ENCODE measurements at regions not wholly inside any gene's neighbourhood (a gene's known extent, or its start where the extent isn't known, plus 50 kb on each side); places are given as distances from the start of the nearest gene placed in this dataset.

DNA sequence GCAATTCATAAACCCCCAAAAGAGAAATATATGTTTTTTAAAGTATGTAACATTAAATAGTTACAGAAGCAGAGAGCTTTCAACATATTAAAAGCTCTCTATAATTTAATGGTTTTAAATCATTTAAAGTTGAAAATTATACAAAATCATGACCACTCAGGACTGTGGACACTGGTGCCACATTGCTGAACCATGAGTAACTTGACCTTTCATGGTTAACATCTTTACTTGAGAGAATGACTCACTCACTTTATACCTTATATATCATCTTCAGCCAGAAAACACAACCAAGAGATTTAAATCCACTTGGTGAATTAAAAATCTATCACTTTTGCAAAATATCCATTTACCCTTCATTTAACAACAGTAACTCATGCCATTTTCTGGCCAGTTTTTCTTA lies 584.3 kb upstream of the SMIM31 start:
- no peaks in the 10 kb centered on the region for H3K4me1 ChIP-seq (ENCODE audit: control insufficient read depth, insufficient read depth, low read length, unreplicated experiment)
- H2AFZ ChIP-seq (ENCODE audit: low read length, unreplicated experiment), result no peak overlapping the region
- H3K36me3 ChIP-seq (ENCODE audit: insufficient read depth, low read length), result no peaks in the 10 kb centered on the region
- H3K27me3 ChIP-seq (ENCODE audit: insufficient read depth, low read length), result no peaks in the 10 kb centered on the region
- H3K4me3 ChIP-seq (ENCODE audit: low read depth, low read length), result no peak overlapping the region
- H3K79me2 ChIP-seq (ENCODE audit: control insufficient read depth, insufficient read depth, low read length, unreplicated experiment), result no peaks in the 10 kb centered on the region
- no peak overlapping the region for H3K27ac ChIP-seq (ENCODE audit: low read depth, low read length)

DNA sequence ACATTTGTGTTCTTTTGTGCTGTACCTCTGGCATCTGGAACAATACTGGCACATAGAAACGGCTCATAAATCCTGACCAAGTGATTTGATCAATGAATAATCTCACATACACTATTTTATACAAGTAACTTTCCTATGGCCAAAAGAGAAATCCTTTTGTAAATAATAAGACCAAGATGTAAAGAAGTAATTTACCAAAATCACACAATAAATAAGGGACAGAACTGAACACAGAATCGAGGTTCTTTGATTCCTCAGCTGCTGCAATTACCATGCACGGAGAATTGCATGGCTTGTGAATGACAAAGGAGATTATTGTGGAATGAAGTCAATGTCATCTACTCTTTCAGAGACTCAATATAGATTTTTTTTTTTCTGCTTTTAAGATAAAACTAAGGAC lies 576.8 kb upstream of the SMIM31 start:
- Histone ChIP-seq H3K4me1 (ENCODE audit: control insufficient read depth, insufficient read depth, low read length, unreplicated experiment) (no peaks in the 10 kb centered on the region), H3K27me3 (ENCODE audit: insufficient read depth, low read length) (no peaks in the 10 kb centered on the region), H3K4me3 (ENCODE audit: low read depth, low read length) (no peak overlapping the region), H3K27ac (ENCODE audit: low read depth, low read length) (no peak overlapping the region), H3K79me2 (ENCODE audit: control insufficient read depth, insufficient read depth, low read length, unreplicated experiment) (no peaks in the 10 kb centered on the region), H3K36me3 (ENCODE audit: insufficient read depth, low read length) (no peaks in the 10 kb centered on the region), H2AFZ (ENCODE audit: low read length, unreplicated experiment) (no peak overlapping the region)

DNA sequence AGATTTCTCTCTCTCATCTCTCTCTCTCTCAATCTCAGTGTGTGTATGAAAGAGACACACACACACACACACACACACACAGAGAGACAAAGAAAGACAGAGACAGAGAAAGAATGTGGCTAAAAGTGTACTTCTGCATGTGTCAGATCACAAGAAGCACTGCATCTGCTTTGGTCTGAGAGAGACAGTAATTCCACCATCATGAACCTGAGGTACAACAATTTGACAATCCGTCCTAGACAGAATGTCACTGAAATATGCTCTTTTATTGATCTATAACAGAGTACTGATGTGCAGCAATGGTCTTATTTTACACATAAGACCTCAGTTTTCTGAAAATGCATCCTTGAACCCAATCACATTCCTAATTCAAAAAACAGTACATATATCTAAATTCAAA lies 576.2 kb upstream of the SMIM31 start:
- Histone ChIP-seq H3K4me3 (ENCODE audit: low read depth, low read length) (no peak overlapping the region), H2AFZ (ENCODE audit: low read length, unreplicated experiment) (no peak overlapping the region), H3K79me2 (ENCODE audit: control insufficient read depth, insufficient read depth, low read length, unreplicated experiment) (no peaks in the 10 kb centered on the region), H3K27ac (ENCODE audit: low read depth, low read length) (no peak overlapping the region), H3K27me3 (ENCODE audit: insufficient read depth, low read length) (no peaks in the 10 kb centered on the region), H3K4me1 (ENCODE audit: control insufficient read depth, insufficient read depth, low read length, unreplicated experiment) (no peaks in the 10 kb centered on the region), H3K36me3 (ENCODE audit: insufficient read depth, low read length) (no peaks in the 10 kb centered on the region)

DNA sequence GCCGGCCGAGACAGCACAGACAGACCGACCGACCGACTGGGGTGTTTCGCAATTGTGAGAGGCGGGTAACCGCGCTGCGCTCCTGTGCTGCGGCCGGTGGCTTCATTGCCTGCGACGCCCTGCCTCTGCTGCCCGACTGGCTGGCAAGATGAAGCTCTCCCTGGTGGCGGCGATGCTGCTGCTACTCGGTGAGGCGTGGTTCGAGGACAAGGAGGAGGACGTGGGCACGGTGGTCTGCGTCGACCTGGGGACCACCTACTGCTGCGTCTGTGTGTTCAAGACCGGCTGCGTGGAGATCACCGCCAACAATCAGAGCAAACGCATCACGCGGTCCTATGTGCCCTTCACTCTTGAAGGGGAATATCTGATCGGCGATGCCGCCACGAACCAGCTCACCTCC lies 565.7 kb upstream of the SMIM31 start:
- H2AFZ ChIP-seq (ENCODE audit: low read length, unreplicated experiment), result no peak overlapping the region
- H3K36me3 ChIP-seq (ENCODE audit: insufficient read depth, low read length), result no peaks in the 10 kb centered on the region
- H3K27me3 ChIP-seq (ENCODE audit: insufficient read depth, low read length), result no peaks in the 10 kb centered on the region
- H3K27ac ChIP-seq (ENCODE audit: low read depth, low read length), result no peak overlapping the region
- no peak overlapping the region for H3K4me3 ChIP-seq (ENCODE audit: low read depth, low read length)
- no peaks in the 10 kb centered on the region for H3K4me1 ChIP-seq (ENCODE audit: control insufficient read depth, insufficient read depth, low read length, unreplicated experiment)
- no peaks in the 10 kb centered on the region for H3K79me2 ChIP-seq (ENCODE audit: control insufficient read depth, insufficient read depth, low read length, unreplicated experiment)

DNA sequence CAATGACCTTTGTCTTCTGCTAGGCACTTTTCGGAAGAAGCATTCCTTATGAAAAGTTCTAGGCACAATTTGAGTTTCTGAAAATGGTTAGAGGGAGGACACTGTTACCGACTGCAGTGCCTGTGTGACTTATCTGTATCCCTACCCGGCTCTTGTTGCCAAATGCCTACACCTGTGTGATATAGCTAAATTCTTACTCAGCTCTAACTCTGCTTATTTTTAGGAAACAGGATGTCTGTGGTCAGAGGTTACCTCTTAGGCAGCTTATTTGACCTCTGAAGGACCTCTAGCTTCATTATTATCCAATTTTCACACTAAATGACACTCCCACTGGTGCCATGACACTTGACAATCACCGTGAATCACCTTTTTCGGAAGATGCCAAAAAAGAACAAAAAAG lies 561.1 kb upstream of the SMIM31 start:
- H3K27ac ChIP-seq (ENCODE audit: low read depth, low read length), result no peak overlapping the region
- H3K79me2 ChIP-seq (ENCODE audit: control insufficient read depth, insufficient read depth, low read length, unreplicated experiment), result no peaks in the 10 kb centered on the region
- H3K4me3 ChIP-seq (ENCODE audit: low read depth, low read length), result no peak overlapping the region
- H3K36me3 ChIP-seq (ENCODE audit: insufficient read depth, low read length), result no peaks in the 10 kb centered on the region
- H3K27me3 ChIP-seq (ENCODE audit: insufficient read depth, low read length), result no peaks in the 10 kb centered on the region
- no peak overlapping the region for H2AFZ ChIP-seq (ENCODE audit: low read length, unreplicated experiment)
- H3K4me1 ChIP-seq (ENCODE audit: control insufficient read depth, insufficient read depth, low read length, unreplicated experiment), result no peaks in the 10 kb centered on the region

DNA sequence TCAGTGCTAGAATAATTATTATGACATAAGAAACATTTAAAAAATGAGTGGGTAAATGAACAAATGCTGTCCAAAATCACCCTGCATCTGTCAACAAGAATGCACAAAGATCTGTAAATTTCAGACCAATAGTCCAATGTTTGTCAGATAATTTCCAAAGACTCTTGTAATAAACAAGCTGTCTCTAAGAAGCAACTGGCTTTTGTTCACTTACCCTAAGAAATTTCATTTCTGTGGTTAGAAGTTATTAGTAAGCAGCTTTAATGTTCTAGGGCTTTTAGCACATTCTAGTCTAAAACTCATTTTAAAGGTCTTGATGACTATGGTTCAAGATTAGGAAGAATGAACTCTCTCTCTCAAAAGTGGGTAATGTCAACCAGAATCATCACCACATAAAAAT lies 560.3 kb upstream of the SMIM31 start:
- Histone ChIP-seq H2AFZ (ENCODE audit: low read length, unreplicated experiment) (no peak overlapping the region), H3K36me3 (ENCODE audit: insufficient read depth, low read length) (no peaks in the 10 kb centered on the region), H3K4me3 (ENCODE audit: low read depth, low read length) (no peak overlapping the region), H3K27me3 (ENCODE audit: insufficient read depth, low read length) (no peaks in the 10 kb centered on the region), H3K4me1 (ENCODE audit: control insufficient read depth, insufficient read depth, low read length, unreplicated experiment) (no peaks in the 10 kb centered on the region), H3K27ac (ENCODE audit: low read depth, low read length) (no peak overlapping the region), H3K79me2 (ENCODE audit: control insufficient read depth, insufficient read depth, low read length, unreplicated experiment) (no peaks in the 10 kb centered on the region)

DNA sequence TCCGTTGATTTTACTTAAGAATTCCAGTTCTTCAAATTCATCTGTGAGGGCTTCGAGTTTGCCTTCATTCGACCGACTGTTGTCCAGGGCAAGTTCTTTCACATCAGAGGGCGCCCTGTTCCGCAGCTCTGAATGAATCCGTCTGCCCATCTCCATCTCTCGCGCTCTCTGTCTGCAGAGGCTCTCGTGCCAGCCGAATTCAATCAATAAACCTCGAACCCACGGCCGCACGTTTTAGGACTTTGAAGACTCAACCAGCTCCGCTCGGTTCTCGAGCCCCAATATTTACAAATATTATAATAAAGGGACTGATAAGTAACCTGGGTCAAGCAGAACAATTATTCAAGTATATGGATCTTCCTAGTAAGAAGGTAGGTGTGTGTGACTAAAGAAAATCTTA lies 556.4 kb upstream of the SMIM31 start:
- Histone ChIP-seq H3K4me3 (ENCODE audit: low read depth, low read length) (no peak overlapping the region), H2AFZ (ENCODE audit: low read length, unreplicated experiment) (no peak overlapping the region), H3K79me2 (ENCODE audit: control insufficient read depth, insufficient read depth, low read length, unreplicated experiment) (no peaks in the 10 kb centered on the region), H3K27me3 (ENCODE audit: insufficient read depth, low read length) (no peaks in the 10 kb centered on the region), H3K27ac (ENCODE audit: low read depth, low read length) (no peak overlapping the region), H3K36me3 (ENCODE audit: insufficient read depth, low read length) (no peaks in the 10 kb centered on the region), H3K4me1 (ENCODE audit: control insufficient read depth, insufficient read depth, low read length, unreplicated experiment) (no peaks in the 10 kb centered on the region)

DNA sequence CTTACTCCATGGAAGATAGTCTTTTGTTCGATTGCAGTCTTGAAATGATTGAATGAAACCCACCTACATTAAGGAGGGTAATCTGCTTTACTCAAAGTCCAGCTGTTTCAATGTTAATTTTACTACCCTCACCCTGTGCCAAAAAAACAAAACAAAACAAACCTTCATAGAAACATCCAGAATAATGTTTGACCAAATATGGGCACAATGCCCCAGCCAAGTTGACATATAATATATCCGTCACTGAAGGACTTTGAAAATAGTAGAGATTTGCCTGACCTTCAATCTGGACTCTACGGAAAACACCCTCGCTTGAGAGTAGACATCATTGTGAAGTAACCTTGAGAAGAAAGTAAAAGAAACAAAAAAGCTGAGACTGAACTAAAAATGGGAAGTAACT lies 550.5 kb upstream of the SMIM31 start:
- Histone ChIP-seq H3K27ac (ENCODE audit: low read depth, low read length) (peak overlapping the region; percentile 55), H3K79me2 (ENCODE audit: control insufficient read depth, insufficient read depth, low read length, unreplicated experiment) (no peaks in the 10 kb centered on the region), H3K36me3 (ENCODE audit: insufficient read depth, low read length) (no peaks in the 10 kb centered on the region), H3K4me1 (ENCODE audit: control insufficient read depth, insufficient read depth, low read length, unreplicated experiment) (no peaks in the 10 kb centered on the region), H3K27me3 (ENCODE audit: insufficient read depth, low read length) (no peaks in the 10 kb centered on the region), H2AFZ (ENCODE audit: low read length, unreplicated experiment) (no peak overlapping the region), H3K4me3 (ENCODE audit: low read depth, low read length) (no peak overlapping the region)

DNA sequence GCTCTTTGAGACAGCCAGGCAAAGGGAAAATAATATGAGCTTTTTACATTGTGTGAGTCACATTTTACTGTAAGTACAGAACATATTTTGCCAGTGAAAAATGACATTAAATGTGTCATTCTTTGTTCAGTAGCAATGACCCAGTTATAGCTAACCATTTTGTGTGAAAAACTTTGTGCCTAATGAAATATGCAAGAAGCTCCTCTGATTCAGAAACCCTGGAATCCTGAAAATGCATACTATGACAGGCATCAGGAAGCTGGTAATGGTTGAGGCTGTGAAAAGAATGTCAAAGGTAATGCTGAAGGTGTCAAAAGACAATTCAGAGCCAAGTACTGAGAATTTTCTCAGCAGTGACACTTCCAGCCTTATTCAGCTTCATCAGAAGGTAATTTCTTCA lies 549.5 kb upstream of the SMIM31 start:
- Histone ChIP-seq H3K4me1 (ENCODE audit: control insufficient read depth, insufficient read depth, low read length, unreplicated experiment) (no peaks in the 10 kb centered on the region), H2AFZ (ENCODE audit: low read length, unreplicated experiment) (no peak overlapping the region), H3K27me3 (ENCODE audit: insufficient read depth, low read length) (no peaks in the 10 kb centered on the region), H3K4me3 (ENCODE audit: low read depth, low read length) (no peak overlapping the region), H3K36me3 (ENCODE audit: insufficient read depth, low read length) (no peaks in the 10 kb centered on the region), H3K79me2 (ENCODE audit: control insufficient read depth, insufficient read depth, low read length, unreplicated experiment) (no peaks in the 10 kb centered on the region), H3K27ac (ENCODE audit: low read depth, low read length) (peak overlapping the region; percentile 55)

DNA sequence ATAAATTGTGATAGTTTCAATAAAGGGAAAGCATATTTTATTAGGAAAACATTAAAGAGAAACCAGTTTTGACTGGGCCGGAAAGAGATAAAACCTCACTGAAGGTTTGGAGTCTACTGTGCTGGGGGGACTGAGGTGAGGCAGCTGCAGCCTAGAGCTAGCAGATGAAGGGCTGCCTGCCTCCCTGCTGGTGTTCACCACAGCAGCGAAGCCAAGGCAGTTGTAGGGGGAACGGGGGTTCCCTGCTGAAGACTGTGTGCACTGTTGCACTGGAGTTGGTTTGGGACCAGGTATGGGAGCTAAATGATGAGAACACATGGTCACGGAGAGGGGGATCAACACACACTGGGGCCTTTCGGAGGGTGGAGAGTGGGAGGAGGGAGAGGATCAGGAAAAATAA lies 546.5 kb upstream of the SMIM31 start:
- Histone ChIP-seq H2AFZ (ENCODE audit: low read length, unreplicated experiment) (no peak overlapping the region), H3K27ac (ENCODE audit: low read depth, low read length) (no peak overlapping the region), H3K4me3 (ENCODE audit: low read depth, low read length) (no peak overlapping the region), H3K4me1 (ENCODE audit: control insufficient read depth, insufficient read depth, low read length, unreplicated experiment) (no peaks in the 10 kb centered on the region), H3K36me3 (ENCODE audit: insufficient read depth, low read length) (no peaks in the 10 kb centered on the region), H3K27me3 (ENCODE audit: insufficient read depth, low read length) (no peaks in the 10 kb centered on the region), H3K79me2 (ENCODE audit: control insufficient read depth, insufficient read depth, low read length, unreplicated experiment) (no peaks in the 10 kb centered on the region)

DNA sequence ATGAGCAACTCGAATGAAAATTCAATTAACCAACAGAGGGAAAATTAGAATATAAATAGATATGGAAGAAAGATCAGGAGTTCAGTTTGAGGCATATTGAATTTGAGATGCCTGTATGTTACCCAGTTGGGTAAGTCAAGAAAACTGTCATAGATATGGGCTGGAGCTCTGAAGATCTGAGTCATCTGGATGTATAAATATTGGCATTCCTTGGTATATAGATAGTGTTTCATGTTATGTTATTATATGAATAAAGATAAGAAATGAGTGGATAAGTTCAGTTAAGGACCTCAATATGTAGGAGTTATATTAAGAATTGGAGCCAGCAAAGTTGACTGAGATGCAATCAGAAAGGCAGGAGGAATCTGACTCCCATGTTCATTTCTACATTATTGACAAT lies 543.6 kb upstream of the SMIM31 start:
- Histone ChIP-seq H3K27ac (ENCODE audit: low read depth, low read length) (no peak overlapping the region), H3K36me3 (ENCODE audit: insufficient read depth, low read length) (no peaks in the 10 kb centered on the region), H3K4me1 (ENCODE audit: control insufficient read depth, insufficient read depth, low read length, unreplicated experiment) (no peaks in the 10 kb centered on the region), H3K4me3 (ENCODE audit: low read depth, low read length) (no peak overlapping the region), H3K79me2 (ENCODE audit: control insufficient read depth, insufficient read depth, low read length, unreplicated experiment) (no peaks in the 10 kb centered on the region), H2AFZ (ENCODE audit: low read length, unreplicated experiment) (no peak overlapping the region), H3K27me3 (ENCODE audit: insufficient read depth, low read length) (no peaks in the 10 kb centered on the region)

DNA sequence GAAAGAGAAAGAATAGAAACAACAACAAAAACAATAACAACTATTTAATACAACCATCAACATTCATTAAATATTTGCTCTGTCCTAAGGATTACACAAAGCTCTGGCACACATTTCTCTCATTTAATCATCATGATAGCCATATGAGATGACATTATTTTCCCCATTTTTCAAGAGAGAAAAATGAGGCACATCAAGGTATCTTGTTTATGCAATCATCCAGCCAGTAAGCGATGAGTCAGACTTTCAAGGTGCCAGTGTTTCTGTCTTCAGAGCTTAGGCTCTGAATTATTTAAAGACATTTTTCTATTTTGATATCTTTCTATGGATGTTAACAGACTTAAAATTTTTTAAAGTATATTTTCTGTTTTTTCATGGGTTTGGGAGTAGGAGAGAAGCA lies 541.8 kb upstream of the SMIM31 start:
- Histone ChIP-seq H3K36me3 (ENCODE audit: insufficient read depth, low read length) (no peaks in the 10 kb centered on the region), H3K4me1 (ENCODE audit: control insufficient read depth, insufficient read depth, low read length, unreplicated experiment) (no peaks in the 10 kb centered on the region), H3K79me2 (ENCODE audit: control insufficient read depth, insufficient read depth, low read length, unreplicated experiment) (no peaks in the 10 kb centered on the region), H3K27ac (ENCODE audit: low read depth, low read length) (no peak overlapping the region), H3K4me3 (ENCODE audit: low read depth, low read length) (no peak overlapping the region), H3K27me3 (ENCODE audit: insufficient read depth, low read length) (no peaks in the 10 kb centered on the region), H2AFZ (ENCODE audit: low read length, unreplicated experiment) (no peak overlapping the region)

Data from ACC112 (cell line).